IMR-90 (cell line): ENCODE measurements at regions not wholly inside any gene's neighbourhood (a gene's known extent, or its start where the extent isn't known, plus 50 kb on each side); places are given as distances from the start of the nearest gene placed in this dataset.

ENCODE experiments used
- ATAC-seq: fragments of 200-7000 bp; cut with Tn5 transposase; 2 replicates; pipeline ENCODE4 v1.9.1; 2020; ENCODE audit warnings: low read depth, mild to moderate bottlenecking, moderate library complexity
- BruUV-seq: library from RNA; stranded (reverse); fragments of 400-500 nt; replicated peaks from 2 replicates; lab custom pipeline; 2021; lab: Mats Ljungman, UMichigan
- CTCF ChIA-PET: fragments of 300-600 bp; formaldehyde crosslinking; extraction: SDS; loops from one replicate; lab custom pipeline; 2021; ENCODE audit warnings: antibody characterized with exemption; lab: Yijun Ruan, JAX
- POLR2A ChIA-PET: fragments of 300-600 bp; sonication (Branson Sonifier 250); formaldehyde crosslinking; loops from one replicate; lab custom pipeline; 2022; ENCODE audit warnings: antibody characterized with exemption; ENCODE audit not compliant: unreplicated experiment; lab: Charles Lee
- DNase-seq: peaks from one replicate; pipeline ENCODE4 v3.0.0; 2013
- H2AFZ ChIP-seq: replicated peaks from 2 replicates; pipeline ENCODE3; 2013; ENCODE audit warnings: low read length, mild to moderate bottlenecking; ENCODE audit not compliant: poor library complexity
- H2AK5ac ChIP-seq: 2 replicates; pipeline ENCODE4 v1.6.1; 2013; ENCODE audit warnings: low read depth, low read length, inconsistent platforms
- H2AK9ac ChIP-seq: replicated peaks from 2 replicates; pipeline ENCODE3; 2013; ENCODE audit warnings: mild to moderate bottlenecking, low read depth, low read length, moderate library complexity; ENCODE audit not compliant: poor library complexity
- H2BK120ac ChIP-seq: 2 replicates; pipeline ENCODE4 v1.6.1; 2013; ENCODE audit warnings: low read depth, low read length, inconsistent platforms
- H2BK15ac ChIP-seq: 3 replicates; pipeline ENCODE4 v1.6.1; 2013; ENCODE audit warnings: low read depth, low read length, inconsistent platforms
- H2BK20ac ChIP-seq: 2 replicates; pipeline ENCODE4 v1.6.1; 2013; ENCODE audit warnings: low read depth, mild to moderate bottlenecking, inconsistent platforms, low read length, moderate library complexity
- H2BK5ac ChIP-seq: 2 replicates; pipeline ENCODE4 v1.6.1; 2013; ENCODE audit warnings: mild to moderate bottlenecking, low read depth, low read length, inconsistent platforms; ENCODE audit not compliant: poor library complexity, severe bottlenecking
- H3K14ac ChIP-seq: replicated peaks from 2 replicates; pipeline ENCODE4 v1.6.1; 2013; ENCODE audit warnings: low read depth, low read length, inconsistent platforms
- H3K18ac ChIP-seq: 2 replicates; pipeline ENCODE4 v1.6.1; 2013; ENCODE audit warnings: low read depth, low read length, control low read depth
- H3K23ac ChIP-seq: 2 replicates; pipeline ENCODE4 v1.6.1; 2013; ENCODE audit warnings: low read depth, low read length, inconsistent platforms
- H3K27ac ChIP-seq: 2 replicates; pipeline ENCODE4 v1.5.1; 2013; ENCODE audit warnings: mild to moderate bottlenecking, control low read depth, low read length; ENCODE audit not compliant: insufficient read depth
- H3K27me3 ChIP-seq: 2 replicates; pipeline ENCODE4 v1.6.1; 2013; ENCODE audit warnings: low read length; ENCODE audit not compliant: control insufficient read depth, insufficient read depth
- H3K36me3 ChIP-seq: 2 replicates; pipeline ENCODE4 v1.6.1; 2013; ENCODE audit warnings: low read length, mixed read lengths; ENCODE audit not compliant: control insufficient read depth, insufficient read depth
- H3K4ac ChIP-seq: 2 replicates; pipeline ENCODE4 v1.6.1; 2013; ENCODE audit warnings: low read depth, low read length, inconsistent platforms
- H3K4me1 ChIP-seq: 2 replicates; pipeline ENCODE4 v1.6.1; 2013; ENCODE audit warnings: low read length, mixed read lengths; ENCODE audit not compliant: control insufficient read depth, insufficient read depth
- H3K4me2 ChIP-seq: 2 replicates; pipeline ENCODE4 v1.6.1; 2013; ENCODE audit warnings: low read depth, mild to moderate bottlenecking, control low read depth, low read length, moderate library complexity
- H3K4me3 ChIP-seq: 2 replicates; pipeline ENCODE4 v1.5.1; 2013; ENCODE audit warnings: low read depth, mild to moderate bottlenecking, control low read depth, low read length, moderate library complexity; ENCODE audit not compliant: insufficient read depth
- H3K56ac ChIP-seq: 2 replicates; pipeline ENCODE4 v1.6.1; 2013; ENCODE audit warnings: low read length, inconsistent platforms; ENCODE audit not compliant: insufficient read depth; ENCODE audit errors: extremely low read depth
- H3K79me1 ChIP-seq, 2 experiments: 2 replicates each; pipeline ENCODE4 v1.6.1; 2013; ENCODE audit warnings: low read length in 2 of 2, inconsistent platforms in 1 of 2, low read depth in 1 of 2
- H3K9ac ChIP-seq: 2 replicates; pipeline ENCODE4 v1.6.1; 2013; ENCODE audit warnings: low read depth, low read length, control low read depth
- H3K9me1 ChIP-seq: 2 replicates; pipeline ENCODE4 v1.6.1; 2013; ENCODE audit warnings: low read length, inconsistent platforms; ENCODE audit not compliant: insufficient read depth
- H3K9me3 ChIP-seq: 2 replicates; pipeline ENCODE4 v1.6.1; 2013; ENCODE audit warnings: low read length; ENCODE audit not compliant: control insufficient read depth, insufficient read depth
- H4K20me1 ChIP-seq: 2 replicates; pipeline ENCODE4 v1.6.1; 2013; ENCODE audit warnings: low read length, inconsistent platforms; ENCODE audit not compliant: insufficient read depth
- H4K5ac ChIP-seq: 2 replicates; pipeline ENCODE4 v1.6.1; 2013; ENCODE audit warnings: mild to moderate bottlenecking, low read depth, low read length, control low read depth
- H4K8ac ChIP-seq, 2 experiments: 2 replicates each; pipeline ENCODE4 v1.6.1; 2013; ENCODE audit warnings: low read depth in 2 of 2, low read length in 2 of 2, control low read depth in 1 of 2, inconsistent platforms in 1 of 2
- H4K91ac ChIP-seq: 2 replicates; pipeline ENCODE4 v1.6.1; 2013; ENCODE audit warnings: low read depth, low read length, inconsistent platforms; ENCODE audit not compliant: insufficient read depth
- CEBPB ChIP-seq: IDR thresholded peaks from 2 replicates; pipeline ENCODE4 v1.6.1; 2012; ENCODE audit warnings: low read depth, low read length, improper control_type of control experiment
- CHD1 ChIP-seq: IDR thresholded peaks from 2 replicates; pipeline ENCODE4 v1.6.1; 2012; ENCODE audit warnings: low read depth, low read length, improper control_type of control experiment
- WGBS, 2 experiments: methylation state at CpG; one replicate each; pipeline versions ENCODE4 v1.1.5 to v1.1.7; 2013; ENCODE audit warnings: missing lambda C conversion rate in 2 of 2; ENCODE audit not compliant: insufficient read length in 1 of 2; ENCODE audit errors: extremely low coverage in 2 of 2; 5-methylcytosine and 5-hydroxymethylcytosine counted together
- dilution Hi-C: fragments of 300-500 bp; cut with HindIII; formaldehyde crosslinking; loops from one replicate; pipeline ENCODE4 v1.14.3; 2018; ENCODE audit warnings: low sequenced_read_pairs; ENCODE audit not compliant: unreplicated experiment
- in situ Hi-C: fragments of 300-500 bp; cut with MboI; formaldehyde crosslinking; loops from 3 replicates; pipeline ENCODE4 v1.14.3; 2019; ENCODE audit warnings: low sequenced_read_pairs, inconsistent platforms, mixed read lengths
- intact Hi-C: fragments of 100-400 bp; cut with micrococcal nuclease; formaldehyde crosslinking; loops from 2 replicates; pipeline ENCODE4 v1.10.0; 2022

DNA sequence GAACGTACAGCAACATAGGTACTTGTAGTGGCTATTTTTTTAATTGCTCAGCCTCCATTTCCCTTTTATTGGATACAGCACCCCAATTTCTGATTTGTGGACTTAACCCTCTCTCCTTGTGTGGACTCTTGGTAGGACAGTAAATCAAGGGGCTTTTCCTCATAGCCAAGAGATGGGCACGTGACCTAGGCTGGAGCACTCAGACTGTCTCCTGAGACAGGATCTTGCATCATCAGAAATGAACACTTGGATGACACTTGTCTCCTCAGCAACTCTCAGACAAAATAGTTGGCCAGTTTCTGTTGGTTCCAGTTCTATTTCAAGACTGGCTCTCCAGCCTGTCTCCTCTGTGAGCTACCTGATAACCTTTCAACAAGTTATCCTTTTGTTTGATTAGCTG, 112.9 kb upstream of the ZNF678 start:
- Histone ChIP-seq H3K27ac (no peak overlapping the region), H4K5ac (no peak overlapping the region), H2BK120ac (no peak overlapping the region), H4K8ac (no peak overlapping the region), H3K9me1 (no peaks in the 10 kb centered on the region), H2BK15ac (no peak overlapping the region), H3K23ac (no peak overlapping the region), H3K79me1 (no peaks in the 10 kb centered on the region), H2AFZ (no peak overlapping the region), H2AK5ac (no peak overlapping the region), H3K4ac (no peak overlapping the region), H3K4me1 (no peaks in the 10 kb centered on the region), H3K9me3 (no peaks in the 10 kb centered on the region), H3K9ac (no peak overlapping the region), H4K20me1 (no peaks in the 10 kb centered on the region), H3K18ac (no peak overlapping the region), H2AK9ac (no peak overlapping the region), H3K27me3 (peaks cover 12% of the 10 kb centered on the region), H3K36me3 (no peaks in the 10 kb centered on the region), H2BK5ac (no peak overlapping the region), H4K91ac (no peak overlapping the region), H3K14ac (no peak overlapping the region), H3K4me2 (no peak overlapping the region), H3K56ac (no peak overlapping the region), H2BK20ac (no peak overlapping the region), H3K4me3 (no peak overlapping the region)
- ChIA-PET POLR2A (no interaction called here), CTCF (no interaction called here)
- no TSS peak for BruUV-seq
- 0 out of 2 replicates have a peak, but pooled peaks have one; percentile 0 for TF ChIP-seq CEBPB
- no peak for TF ChIP-seq CHD1
- DNase-seq (no peak), ATAC-seq (no peak)
- in situ Hi-C loops = no loop called here
- WGBS, 2 experiments = 50% methylated on average over 1 of the region's 2 CpGs; no CpG with 5 or more reads in 1 of the 2 experiments
- intact Hi-C loops = no loop called here
- dilution Hi-C loops = no loop called here
